Mucosa of stomach (tissue), 1 donor: ENCODE measurements at regions not wholly inside any gene's neighbourhood (a gene's known extent, or its start where the extent isn't known, plus 50 kb on each side); places are given as distances from the start of the nearest gene placed in this dataset.

Source experiments
- H3K27me3 ChIP-seq: one replicate; pipeline ENCODE4 v1.7.0; 2013; ENCODE audit warnings: mild to moderate bottlenecking, low read length; ENCODE audit not compliant: control insufficient read depth, insufficient read depth
- H3K36me3 ChIP-seq: one replicate; pipeline ENCODE4 v1.7.0; 2013; ENCODE audit warnings: low read length; ENCODE audit not compliant: control insufficient read depth, insufficient read depth
- H3K4me1 ChIP-seq: one replicate; pipeline ENCODE4 v1.7.0; 2013; ENCODE audit warnings: mild to moderate bottlenecking, low read length; ENCODE audit not compliant: control insufficient read depth, insufficient read depth
- H3K4me3 ChIP-seq: one replicate; pipeline ENCODE4 v1.7.0; 2013; ENCODE audit warnings: low read length
- H3K9ac ChIP-seq: one replicate; pipeline ENCODE4 v1.7.0; 2013; ENCODE audit warnings: mild to moderate bottlenecking, low read length, moderate library complexity
- H3K9me3 ChIP-seq: one replicate; pipeline ENCODE4 v1.7.0; 2013; ENCODE audit warnings: mild to moderate bottlenecking, low read length, moderate library complexity; ENCODE audit not compliant: control insufficient read depth
- donor health status: Pancreatic carcinoma.

GRCh38 chr21:28776251-28776650 lies 216.4 kb downstream of the LTN1 start:
- no peaks in the 10 kb centered on the region for H3K9me3 ChIP-seq
- H3K9ac ChIP-seq = no peak overlapping the region
- no peaks in the 10 kb centered on the region for H3K27me3 ChIP-seq
- H3K4me3 ChIP-seq = no peak overlapping the region
- no peaks in the 10 kb centered on the region for H3K36me3 ChIP-seq
- no peaks in the 10 kb centered on the region for H3K4me1 ChIP-seq

GRCh38 chr21:28775071-28775470 lies 217.6 kb downstream of the LTN1 start:
- Histone ChIP-seq H3K27me3 (no peaks in the 10 kb centered on the region), H3K36me3 (no peaks in the 10 kb centered on the region), H3K4me3 (no peak overlapping the region), H3K4me1 (no peaks in the 10 kb centered on the region), H3K9ac (no peak overlapping the region), H3K9me3 (no peaks in the 10 kb centered on the region)

GRCh38 chr21:28773036-28773435 lies 219.6 kb downstream of the LTN1 start:
- Histone ChIP-seq H3K36me3 (no peaks in the 10 kb centered on the region), H3K9ac (no peak overlapping the region), H3K9me3 (no peaks in the 10 kb centered on the region), H3K4me3 (no peak overlapping the region), H3K27me3 (no peaks in the 10 kb centered on the region), H3K4me1 (no peaks in the 10 kb centered on the region)

GRCh38 chr21:28771790-28772501 lies 220.7 kb downstream of the LTN1 start:
- no peak overlapping the region for H3K4me3 ChIP-seq

GRCh38 chr21:28770867-28771661 lies 221.6 kb downstream of the LTN1 start:
- Histone ChIP-seq H3K4me3 (no peak overlapping the region), H3K9me3 (no peaks in the 10 kb centered on the region), H3K36me3 (no peaks in the 10 kb centered on the region), H3K4me1 (no peaks in the 10 kb centered on the region), H3K9ac (no peak overlapping the region), H3K27me3 (no peaks in the 10 kb centered on the region)

More at GRCh38 chr21:28771790-28772501, 220.7 kb downstream of the LTN1 start:
- no peak overlapping the region for H3K9ac ChIP-seq
- no peaks in the 10 kb centered on the region for H3K36me3 ChIP-seq
- H3K27me3 ChIP-seq = no peaks in the 10 kb centered on the region
- no peaks in the 10 kb centered on the region for H3K9me3 ChIP-seq
- no peaks in the 10 kb centered on the region for H3K4me1 ChIP-seq

- Histone ChIP-seq H3K27me3 (no peaks in the 10 kb centered on the region), H3K9ac (no peak overlapping the region), H3K9me3 (no peaks in the 10 kb centered on the region), H3K4me1 (no peaks in the 10 kb centered on the region), H3K36me3 (no peaks in the 10 kb centered on the region), H3K4me3 (no peak overlapping the region)
Measured at GRCh38 chr21:28769683-28770082, 223.0 kb downstream of the LTN1 start.

DNA sequence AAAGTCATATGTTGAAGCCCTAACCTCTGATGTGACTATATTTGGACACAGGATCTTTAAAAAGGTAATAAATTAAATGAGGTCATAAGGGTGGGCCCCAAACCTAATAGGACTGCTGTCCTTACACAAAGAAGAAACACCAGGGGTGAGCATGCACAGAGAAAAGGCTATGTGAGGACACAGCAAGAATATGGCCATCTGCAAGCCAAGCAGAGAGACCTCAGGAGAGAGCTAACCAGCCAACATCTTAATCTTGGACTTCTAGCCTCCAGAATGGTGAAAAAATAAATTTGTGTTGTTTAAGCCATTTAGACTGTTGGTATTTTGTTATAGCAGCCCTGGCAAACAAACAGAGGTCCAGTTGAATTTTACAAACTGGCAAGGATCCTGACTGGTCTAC lies 223.9 kb downstream of the LTN1 start:
- Histone ChIP-seq H3K4me1 (no peaks in the 10 kb centered on the region), H3K27me3 (no peaks in the 10 kb centered on the region), H3K9ac (no peak overlapping the region), H3K4me3 (no peak overlapping the region), H3K9me3 (no peaks in the 10 kb centered on the region), H3K36me3 (no peaks in the 10 kb centered on the region)

GRCh38 chr21:28767523-28767922 lies 225.2 kb downstream of the LTN1 start:
- Histone ChIP-seq H3K9ac (no peak overlapping the region), H3K9me3 (no peaks in the 10 kb centered on the region), H3K27me3 (no peaks in the 10 kb centered on the region), H3K36me3 (no peaks in the 10 kb centered on the region), H3K4me1 (no peaks in the 10 kb centered on the region), H3K4me3 (no peak overlapping the region)

GRCh38 chr21:28763809-28764418 lies 228.8 kb downstream of the LTN1 start:
- Histone ChIP-seq H3K9me3 (no peaks in the 10 kb centered on the region), H3K9ac (no peak overlapping the region), H3K27me3 (no peaks in the 10 kb centered on the region), H3K4me1 (no peaks in the 10 kb centered on the region), H3K4me3 (no peak overlapping the region), H3K36me3 (no peaks in the 10 kb centered on the region)

DNA sequence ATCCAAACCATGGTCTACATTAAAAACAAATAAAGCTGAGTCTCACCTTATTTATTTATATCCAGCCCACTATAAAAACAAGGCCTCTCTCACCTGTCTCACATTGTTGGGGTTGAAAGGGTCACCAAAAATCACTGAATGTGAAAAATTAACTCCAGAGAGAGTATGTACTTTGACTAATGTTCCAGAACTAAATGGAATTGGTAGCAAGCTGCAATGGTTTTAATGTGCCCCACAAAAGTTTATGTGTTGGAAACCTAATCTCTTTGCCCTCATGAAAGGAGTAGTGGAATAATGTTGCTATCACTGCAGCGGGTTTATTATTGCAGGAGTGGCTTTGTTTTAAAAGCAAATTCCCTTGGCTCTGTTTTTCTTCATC lies 230.3 kb downstream of the LTN1 start:
- H3K36me3 ChIP-seq = no peaks in the 10 kb centered on the region
- H3K4me3 ChIP-seq = no peak overlapping the region

GRCh38 chr21:28761674-28762356 lies 230.9 kb downstream of the LTN1 start:
- Histone ChIP-seq H3K27me3 (no peaks in the 10 kb centered on the region), H3K4me1 (no peaks in the 10 kb centered on the region), H3K9me3 (no peaks in the 10 kb centered on the region), H3K4me3 (no peak overlapping the region), H3K36me3 (no peaks in the 10 kb centered on the region), H3K9ac (no peak overlapping the region)

More for the DNA sequence above, 230.3 kb downstream of the LTN1 start:
- Histone ChIP-seq H3K9ac (no peak overlapping the region), H3K4me1 (no peaks in the 10 kb centered on the region), H3K27me3 (no peaks in the 10 kb centered on the region), H3K9me3 (no peaks in the 10 kb centered on the region)

DNA sequence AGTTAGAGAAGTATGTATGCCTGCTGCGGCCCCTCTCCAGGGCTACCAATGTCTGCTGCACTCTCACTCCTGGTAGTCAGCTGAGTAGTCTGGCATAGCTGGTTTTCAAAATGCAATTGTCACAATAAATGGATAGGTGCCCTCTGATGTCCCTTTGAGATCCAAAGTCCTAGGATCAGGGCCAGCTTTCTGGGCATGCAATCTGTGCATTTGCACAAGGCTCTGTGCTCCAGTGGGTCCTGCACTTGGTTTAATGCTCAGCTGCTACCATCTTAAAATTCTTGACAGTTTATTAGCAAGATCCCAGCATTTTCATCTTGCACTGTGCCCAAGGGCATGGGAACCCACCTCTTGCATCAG lies 233.8 kb downstream of the LTN1 start:
- H3K9me3 ChIP-seq = no peaks in the 10 kb centered on the region
- H3K4me1 ChIP-seq = no peaks in the 10 kb centered on the region
- H3K9ac ChIP-seq = no peak overlapping the region
- H3K36me3 ChIP-seq = no peaks in the 10 kb centered on the region
- no peaks in the 10 kb centered on the region for H3K27me3 ChIP-seq
- no peak overlapping the region for H3K4me3 ChIP-seq
